Upper lobe of left lung (tissue), 4 donors: ENCODE measurements at regions not wholly inside any gene's neighbourhood (a gene's known extent, or its start where the extent isn't known, plus 50 kb on each side); places are given as distances from the start of the nearest gene placed in this dataset.

Source experiments
- CTCF ChIP-seq, 6 experiments: fragments of 450-650 bp in 4 of 6; fragments of 200-600 bp in 2 of 6; sonication (generic) in 2 of 6; IDR thresholded peaks; one replicate each; pipeline ENCODE4 v1.5.1; 2016 to 2019; ENCODE audit warnings: antibody characterized with exemption in 6 of 6
- EP300 ChIP-seq, 4 donors: sonication (generic); formaldehyde crosslinking; IDR thresholded peaks; one replicate each; pipeline ENCODE4 v1.5.1; 2017; ENCODE audit warnings: antibody characterized with exemption in 4 of 4, control low read depth in 2 of 4
- POLR2AphosphoS5 ChIP-seq, 2 donors: sonication (generic); formaldehyde crosslinking; IDR thresholded peaks; one replicate each; pipeline ENCODE4 v1.5.1; 2017; ENCODE audit warnings: antibody characterized with exemption in 2 of 2

- TF ChIP-seq EP300 (IDR thresholded peaks at IDR 0.05) (no peak), CTCF (IDR thresholded peaks at IDR 0.05) (no peak), POLR2AphosphoS5 (IDR thresholded peaks at IDR 0.05) (no peak)
These were observed 656.0 kb upstream of the SGO1 start for GRCh38 chr3:20842002-20842401.
